Suprapubic skin (tissue), 4 donors: ENCODE measurements at regions not wholly inside any gene's neighbourhood (a gene's known extent, or its start where the extent isn't known, plus 50 kb on each side); places are given as distances from the start of the nearest gene placed in this dataset.

ENCODE experiments used
- EP300 ChIP-seq: sonication (generic); formaldehyde crosslinking; IDR thresholded peaks from one replicate; pipeline ENCODE4 v1.6.1; 2017; ENCODE audit warnings: antibody characterized with exemption
- POLR2A ChIP-seq, 2 donors: fragments of 450-650 bp; IDR thresholded peaks; one replicate each; pipeline ENCODE4 v1.6.1; 2017; ENCODE audit warnings: antibody characterized with exemption in 2 of 2, mild to moderate bottlenecking in 2 of 2, moderate library complexity in 2 of 2
- POLR2AphosphoS5 ChIP-seq, 3 donors: sonication (generic); formaldehyde crosslinking; IDR thresholded peaks; one replicate each; pipeline ENCODE4 v1.6.1; 2017; ENCODE audit warnings: antibody characterized with exemption in 3 of 3
- TF ChIP-seq, protein P1 (sequence below), 2 donors: fragments of 200-600 bp in 1 of 2; fragments of 450-650 bp in 1 of 2; sonication (generic) in 1 of 2; IDR thresholded peaks; one replicate each; pipeline ENCODE4 v1.5.1; 2016 to 2019; ENCODE audit warnings: antibody characterized with exemption in 2 of 2, mild to moderate bottlenecking in 1 of 2, moderate library complexity in 1 of 2

DNA sequence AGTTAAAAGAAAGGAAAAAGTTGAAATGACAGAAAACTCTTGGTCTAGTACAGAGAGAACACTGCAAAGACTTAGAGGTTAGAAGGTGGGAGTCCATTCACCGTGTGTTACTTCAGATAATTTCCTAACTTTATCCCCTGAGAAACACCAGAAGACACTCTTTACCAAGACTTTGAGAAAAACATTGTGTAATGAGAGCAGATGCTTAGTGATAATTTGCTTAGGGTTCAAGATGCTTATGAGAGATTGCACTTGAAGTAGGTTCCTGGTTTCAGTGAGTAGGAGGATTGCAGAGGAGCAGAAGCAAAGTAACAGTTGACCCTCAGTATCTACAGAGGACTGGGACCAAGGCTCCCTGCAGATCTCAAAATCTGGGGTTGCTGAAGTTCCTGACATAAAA is 594.1 kb downstream of the NR2F2 start:
- TF ChIP-seq, protein P1, sequence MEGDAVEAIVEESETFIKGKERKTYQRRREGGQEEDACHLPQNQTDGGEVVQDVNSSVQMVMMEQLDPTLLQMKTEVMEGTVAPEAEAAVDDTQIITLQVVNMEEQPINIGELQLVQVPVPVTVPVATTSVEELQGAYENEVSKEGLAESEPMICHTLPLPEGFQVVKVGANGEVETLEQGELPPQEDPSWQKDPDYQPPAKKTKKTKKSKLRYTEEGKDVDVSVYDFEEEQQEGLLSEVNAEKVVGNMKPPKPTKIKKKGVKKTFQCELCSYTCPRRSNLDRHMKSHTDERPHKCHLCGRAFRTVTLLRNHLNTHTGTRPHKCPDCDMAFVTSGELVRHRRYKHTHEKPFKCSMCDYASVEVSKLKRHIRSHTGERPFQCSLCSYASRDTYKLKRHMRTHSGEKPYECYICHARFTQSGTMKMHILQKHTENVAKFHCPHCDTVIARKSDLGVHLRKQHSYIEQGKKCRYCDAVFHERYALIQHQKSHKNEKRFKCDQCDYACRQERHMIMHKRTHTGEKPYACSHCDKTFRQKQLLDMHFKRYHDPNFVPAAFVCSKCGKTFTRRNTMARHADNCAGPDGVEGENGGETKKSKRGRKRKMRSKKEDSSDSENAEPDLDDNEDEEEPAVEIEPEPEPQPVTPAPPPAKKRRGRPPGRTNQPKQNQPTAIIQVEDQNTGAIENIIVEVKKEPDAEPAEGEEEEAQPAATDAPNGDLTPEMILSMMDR (IDR thresholded peaks at IDR 0.05): no peak
- TF ChIP-seq POLR2AphosphoS5 (IDR thresholded peaks at IDR 0.05) (no peak), POLR2A (IDR thresholded peaks at IDR 0.05) (no peak), EP300 (no peak)
